Gastrocnemius medialis (tissue), 4 donors: ENCODE measurements at regions not wholly inside any gene's neighbourhood (a gene's known extent, or its start where the extent isn't known, plus 50 kb on each side); places are given as distances from the start of the nearest gene placed in this dataset.

Source experiments
- CTCF ChIP-seq, 5 experiments: fragments of 450-650 bp in 3 of 5; fragments of 200-600 bp in 2 of 5; sonication (generic) in 2 of 5; IDR thresholded peaks in 4 of 5; conservative IDR thresholded peaks in 1 of 5; 1 replicate in 4 of 5; 2 replicates in 1 of 5; pipeline ENCODE4 v1.5.1; 2016 to 2019; ENCODE audit warnings: antibody characterized with exemption in 5 of 5, mild to moderate bottlenecking in 3 of 5, moderate library complexity in 3 of 5
- POLR2A ChIP-seq, 2 donors: fragments of 450-650 bp; IDR thresholded peaks; one replicate each; pipeline ENCODE4 v1.6.1; 2017; ENCODE audit warnings: antibody characterized with exemption in 2 of 2, mild to moderate bottlenecking in 2 of 2, moderate library complexity in 2 of 2

DNA sequence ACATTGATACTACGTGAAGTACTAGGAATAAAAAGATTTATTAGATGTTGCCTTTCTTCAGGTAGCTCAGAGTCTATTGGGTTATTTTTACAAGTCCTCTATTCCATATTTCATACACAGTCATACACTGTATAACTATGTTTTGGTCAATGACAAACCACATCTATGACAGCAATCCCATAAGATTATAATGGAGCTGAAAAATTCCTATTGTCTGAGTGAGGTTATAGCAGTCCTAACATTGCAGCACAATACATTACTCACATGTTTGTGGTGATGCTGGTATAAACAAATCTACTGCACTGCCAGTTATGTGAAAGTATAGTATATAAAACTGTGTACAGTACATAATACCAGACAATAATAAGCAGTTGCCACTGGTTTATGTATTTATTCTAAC lies 595.1 kb downstream of the MBD2 start:
- TF ChIP-seq CTCF (IDR thresholded peaks at IDR 0.05 in 4 of 5, conservative IDR thresholded peaks at IDR 0.05 in 1 of 5) (no peak), POLR2A (IDR thresholded peaks at IDR 0.05) (no peak)
